T-helper 1 cell treated with Interleukin-12 subunit alpha and Interleukin-12 subunit beta and Interleukin-4 antibody, amounts not matched to agents 30 μg/mL and 1 μg/mL, for 36 hours (primary cell): ENCODE measurements at regions not wholly inside any gene's neighbourhood (a gene's known extent, or its start where the extent isn't known, plus 50 kb on each side); places are given as distances from the start of the nearest gene placed in this dataset.

Experiments used
- H3K27ac Mint-ChIP-seq: one replicate; pipeline ENCODE4 v1.8.0; 2021; ENCODE audit warnings: mild to moderate bottlenecking, mixed read lengths
- H3K27me3 Mint-ChIP-seq: one replicate; pipeline ENCODE4 v1.8.0; 2021; ENCODE audit warnings: low read depth, mixed read lengths
- H3K36me3 Mint-ChIP-seq: one replicate; pipeline ENCODE4 v1.8.0; 2021; ENCODE audit warnings: low read depth, mixed read lengths
- H3K4me1 Mint-ChIP-seq: one replicate; pipeline ENCODE4 v1.8.0; 2021; ENCODE audit warnings: low read depth, mixed read lengths
- H3K4me3 Mint-ChIP-seq: one replicate; pipeline ENCODE4 v1.8.0; 2021; ENCODE audit warnings: mild to moderate bottlenecking, moderate library complexity, mixed read lengths
- H3K9me3 Mint-ChIP-seq: one replicate; pipeline ENCODE4 v1.8.0; 2021; ENCODE audit warnings: mixed read lengths

DNA sequence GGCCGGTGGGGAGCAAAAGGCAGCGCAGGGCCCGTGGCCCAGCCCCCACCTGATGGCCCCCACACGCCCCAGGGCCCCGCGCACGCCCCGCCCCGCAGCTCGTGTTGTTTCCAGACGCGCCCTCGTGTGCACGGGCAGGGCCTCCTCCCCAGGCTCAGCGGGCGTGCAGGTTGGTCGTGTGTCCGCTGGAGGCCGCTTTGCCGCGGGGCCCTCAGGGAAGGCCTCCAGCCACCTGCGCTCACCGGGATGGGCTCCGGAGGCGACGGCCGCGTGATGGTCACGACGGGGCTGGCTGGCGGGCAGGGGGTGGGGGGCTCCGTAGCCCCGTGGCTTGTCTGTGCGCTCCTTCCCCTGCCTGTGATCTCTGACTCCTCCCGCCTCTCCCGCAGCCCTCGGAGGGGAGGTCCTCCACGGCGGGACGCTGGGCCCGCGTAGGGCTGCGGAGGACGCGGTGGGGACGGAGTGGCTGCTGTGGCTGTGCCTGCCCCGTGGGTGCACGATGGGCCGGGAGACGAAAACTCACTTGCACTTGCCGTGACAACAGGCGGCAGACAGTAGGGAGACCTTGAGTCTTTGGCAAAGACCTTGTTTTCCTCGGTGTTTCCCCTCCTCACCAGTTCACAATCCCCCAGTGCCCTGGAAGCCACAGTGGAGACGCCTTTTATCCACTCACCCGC is 67.1 kb downstream of the RTP5 start:
- H3K36me3 Mint-ChIP-seq: no peaks in the 10 kb centered on the region
- H3K27me3 Mint-ChIP-seq: no peaks in the 10 kb centered on the region
- H3K27ac Mint-ChIP-seq: no peak overlapping the region
- no peak overlapping the region for H3K4me3 Mint-ChIP-seq
- no peaks in the 10 kb centered on the region for H3K9me3 Mint-ChIP-seq
- H3K4me1 Mint-ChIP-seq: peaks cover 6% of the 10 kb centered on the region

GRCh38 chr2:241937297-241937696 is 67.8 kb downstream of the RTP5 start:
- no peaks in the 10 kb centered on the region for H3K36me3 Mint-ChIP-seq
- H3K9me3 Mint-ChIP-seq: no peaks in the 10 kb centered on the region
- H3K4me3 Mint-ChIP-seq: no peak overlapping the region
- H3K27ac Mint-ChIP-seq: no peak overlapping the region
- H3K27me3 Mint-ChIP-seq: no peaks in the 10 kb centered on the region
- H3K4me1 Mint-ChIP-seq: peaks cover 6% of the 10 kb centered on the region

DNA sequence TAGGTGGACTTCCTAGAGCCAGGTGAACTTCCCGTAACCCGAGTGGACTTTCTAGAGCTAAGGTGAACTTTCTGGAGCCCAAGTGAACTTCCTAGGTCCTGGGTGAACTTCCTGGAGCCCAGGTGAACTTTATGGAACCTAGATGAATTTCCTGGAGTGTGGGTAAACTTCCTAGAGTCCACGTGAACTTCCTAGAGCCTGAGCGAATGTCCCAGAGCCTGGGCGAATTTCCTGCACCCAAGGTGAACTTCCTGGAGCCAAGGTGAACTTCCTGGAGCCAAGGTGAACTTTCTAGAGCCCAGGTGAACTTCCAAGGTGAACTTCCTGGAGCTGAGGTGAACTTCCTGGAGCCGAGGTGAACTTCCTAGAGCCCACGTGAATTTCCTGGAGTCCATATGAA is 70.0 kb downstream of the RTP5 start:
- Mint-ChIP-seq H3K9me3 (no peaks in the 10 kb centered on the region), H3K36me3 (no peaks in the 10 kb centered on the region), H3K27ac (no peak overlapping the region), H3K4me1 (peaks cover 2% of the 10 kb centered on the region), H3K4me3 (no peak overlapping the region), H3K27me3 (no peaks in the 10 kb centered on the region)

DNA sequence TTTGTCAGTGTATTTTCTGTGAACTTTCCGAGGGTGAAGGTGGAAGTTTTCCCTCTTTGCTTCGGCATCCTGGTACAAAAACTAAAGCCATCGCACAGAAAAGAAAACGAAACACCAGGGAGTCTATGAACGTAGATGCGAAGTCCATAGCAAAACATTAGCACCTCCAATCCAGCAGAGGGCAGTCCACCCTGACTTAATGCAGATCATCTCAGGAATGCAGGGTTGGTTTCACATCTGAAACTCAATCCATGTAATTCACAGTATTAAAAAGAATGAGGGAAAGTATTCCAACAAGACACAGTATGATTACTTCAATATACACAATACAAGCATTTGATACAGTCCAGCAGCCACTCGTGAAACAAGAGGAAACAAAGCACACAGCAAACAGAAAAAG is 70.8 kb downstream of the RTP5 start:
- no peaks in the 10 kb centered on the region for H3K9me3 Mint-ChIP-seq
- peaks cover 2% of the 10 kb centered on the region for H3K4me1 Mint-ChIP-seq
- no peak overlapping the region for H3K4me3 Mint-ChIP-seq
- no peaks in the 10 kb centered on the region for H3K27me3 Mint-ChIP-seq
- no peak overlapping the region for H3K27ac Mint-ChIP-seq
- H3K36me3 Mint-ChIP-seq: no peaks in the 10 kb centered on the region

DNA sequence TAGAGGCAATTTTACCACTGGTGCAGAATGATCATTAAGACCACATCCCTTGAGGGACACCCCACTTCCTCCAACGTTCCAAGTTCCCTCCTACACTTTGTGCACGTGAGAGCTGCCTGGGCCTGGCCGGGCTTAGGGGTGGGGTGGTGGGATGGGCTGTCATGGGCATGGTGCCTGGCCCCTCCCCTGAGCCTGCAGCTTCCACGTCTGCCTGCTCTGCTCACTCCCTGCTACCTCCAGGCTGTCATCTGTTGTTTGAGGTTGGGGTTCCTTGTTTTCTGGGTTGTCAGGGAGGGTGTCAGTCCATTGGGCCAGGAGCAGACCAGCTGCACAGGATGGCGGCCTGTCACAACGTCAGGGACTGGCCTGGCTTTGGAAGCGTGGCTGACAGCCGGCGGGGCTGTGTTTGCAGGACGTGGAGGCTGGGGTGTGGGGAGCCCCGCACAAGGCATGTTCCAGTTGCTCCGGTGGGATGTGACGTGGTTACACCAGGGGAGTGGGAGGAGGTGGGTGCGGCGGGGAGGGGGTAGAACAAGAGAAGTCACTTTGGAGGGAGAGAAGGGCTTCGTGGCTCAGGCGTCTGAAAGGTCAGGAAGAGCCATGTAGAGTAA is 72.3 kb downstream of the RTP5 start:
- Mint-ChIP-seq H3K36me3 (no peaks in the 10 kb centered on the region), H3K27ac (no peak overlapping the region), H3K4me3 (no peak overlapping the region), H3K9me3 (no peaks in the 10 kb centered on the region), H3K27me3 (no peaks in the 10 kb centered on the region), H3K4me1 (peaks cover 2% of the 10 kb centered on the region)

DNA sequence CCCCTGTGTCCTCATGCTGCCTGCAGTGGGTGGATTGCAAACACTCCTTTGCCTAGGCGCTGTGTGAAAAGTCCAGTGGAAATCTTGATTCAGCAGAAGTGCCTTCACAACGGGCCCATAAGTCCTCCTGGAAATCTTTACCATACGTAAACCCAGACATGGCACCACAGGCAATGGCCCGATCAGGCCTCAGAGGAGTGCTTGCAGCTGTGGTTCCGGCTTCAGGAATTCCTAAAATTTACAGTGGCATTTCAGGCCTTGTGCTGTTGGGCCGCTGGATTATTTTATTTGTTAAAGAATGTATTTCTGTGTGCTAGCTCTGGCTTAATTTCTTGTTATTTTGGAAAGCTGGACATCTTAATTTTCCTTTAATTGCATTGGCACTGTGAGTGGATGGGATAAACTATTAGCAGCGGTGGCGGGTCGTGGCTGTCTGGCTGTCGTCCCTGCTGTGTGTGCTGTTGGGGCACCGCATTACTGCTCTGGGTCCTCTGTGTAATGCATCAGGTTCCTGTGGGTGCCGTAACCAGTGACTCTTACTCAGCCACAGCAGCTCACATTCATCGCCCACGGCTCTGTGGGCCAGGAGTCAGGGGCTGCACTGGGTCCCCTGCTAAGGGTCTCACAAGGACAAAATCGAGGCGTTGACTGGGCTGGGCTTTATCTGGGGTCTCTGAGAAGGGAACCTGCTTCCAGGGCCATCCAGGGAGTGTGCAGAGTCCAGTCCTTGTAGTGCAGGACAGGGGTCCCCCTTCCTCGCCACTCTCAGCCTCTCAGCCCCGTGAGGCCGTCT is 73.1 kb downstream of the RTP5 start:
- Mint-ChIP-seq H3K9me3 (no peaks in the 10 kb centered on the region), H3K4me1 (peaks cover 2% of the 10 kb centered on the region), H3K27ac (no peak overlapping the region), H3K36me3 (no peaks in the 10 kb centered on the region), H3K27me3 (no peaks in the 10 kb centered on the region), H3K4me3 (no peak overlapping the region)

DNA sequence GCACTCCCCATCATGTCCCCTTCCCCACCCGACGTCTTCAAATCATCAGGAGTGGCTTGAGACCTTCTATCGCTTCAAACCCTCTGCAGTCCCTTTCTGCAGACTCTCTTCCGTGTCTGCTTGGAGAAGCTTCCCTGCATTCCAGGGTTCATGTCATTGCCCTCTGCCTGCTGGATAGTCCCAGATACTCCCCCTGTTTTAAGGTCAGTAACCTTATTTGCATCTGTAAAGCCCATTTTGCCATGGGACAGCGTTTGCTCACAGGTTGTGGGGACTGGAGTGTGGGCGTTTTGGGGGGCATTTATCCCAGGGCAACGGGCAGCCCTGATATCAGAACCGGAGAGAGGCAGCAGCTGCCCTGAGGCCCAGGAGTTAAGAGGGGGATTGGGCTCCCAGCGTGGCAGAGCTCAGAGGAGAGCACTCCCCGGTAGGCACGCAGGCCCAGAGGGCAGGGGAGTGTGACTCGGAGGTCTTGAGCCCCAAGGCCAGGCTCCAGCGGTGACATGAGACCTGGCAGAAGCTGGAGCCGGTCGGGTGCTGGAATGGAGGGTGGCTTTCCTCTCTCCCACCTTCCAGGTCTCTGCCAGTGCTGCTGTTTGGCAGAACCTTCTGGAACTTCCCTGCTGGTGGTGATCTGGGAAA is 73.8 kb downstream of the RTP5 start:
- Mint-ChIP-seq H3K27ac (no peak overlapping the region), H3K4me1 (peaks cover 2% of the 10 kb centered on the region), H3K9me3 (no peaks in the 10 kb centered on the region), H3K4me3 (no peak overlapping the region), H3K27me3 (no peaks in the 10 kb centered on the region), H3K36me3 (no peaks in the 10 kb centered on the region)

DNA sequence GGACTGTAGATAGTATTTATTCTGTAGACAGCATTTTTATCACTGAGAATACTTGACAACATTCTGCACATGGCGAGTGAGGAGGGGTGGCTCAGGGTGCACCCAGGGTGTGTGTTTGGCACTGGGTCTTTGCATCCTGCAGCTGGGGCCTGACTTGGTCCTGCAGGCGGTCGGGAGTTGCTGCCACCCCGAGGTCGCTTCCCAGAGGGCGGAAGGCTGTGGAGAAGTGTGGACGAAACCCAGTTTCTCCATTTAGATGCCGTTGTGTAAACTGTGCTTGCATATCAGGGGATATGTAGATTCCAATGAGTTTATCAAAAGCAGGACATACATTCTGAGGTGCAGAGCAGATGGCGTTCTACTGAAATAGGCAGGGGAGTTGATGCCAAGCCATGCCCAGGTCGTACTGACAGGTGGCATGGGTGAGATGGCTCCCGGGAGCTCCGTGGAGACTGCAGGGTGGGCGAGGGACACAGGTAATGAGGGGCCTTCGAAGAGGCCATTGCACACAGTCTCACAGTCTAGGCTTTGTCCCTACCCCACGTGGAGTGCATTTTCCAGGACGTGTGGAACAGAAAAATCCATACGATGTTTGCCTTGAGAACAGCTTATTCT is 74.5 kb downstream of the RTP5 start:
- H3K9me3 Mint-ChIP-seq: no peaks in the 10 kb centered on the region
- no peaks in the 10 kb centered on the region for H3K27me3 Mint-ChIP-seq
- no peaks in the 10 kb centered on the region for H3K36me3 Mint-ChIP-seq
- no peak overlapping the region for H3K27ac Mint-ChIP-seq
- H3K4me1 Mint-ChIP-seq: no peaks in the 10 kb centered on the region
- H3K4me3 Mint-ChIP-seq: no peak overlapping the region

DNA sequence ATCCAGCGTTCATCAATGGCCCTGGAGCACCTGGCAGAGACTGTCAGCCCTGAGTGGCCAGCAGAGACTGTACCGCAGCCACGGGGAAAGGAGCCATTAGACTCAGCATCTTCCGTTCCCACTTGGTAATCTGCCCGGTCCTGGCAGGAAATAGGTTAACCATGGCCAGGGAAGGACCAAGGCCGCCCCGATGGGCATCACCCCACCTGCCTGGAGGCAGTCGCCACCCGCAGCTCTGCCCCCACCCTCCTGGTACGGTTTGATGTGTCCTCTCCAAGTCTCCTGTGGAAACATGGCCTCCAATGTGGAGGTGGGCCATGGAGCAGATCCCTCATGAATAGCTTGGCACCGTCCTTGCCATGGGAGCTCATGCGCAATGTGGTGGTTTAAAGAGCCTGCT is 75.3 kb downstream of the RTP5 start:
- Mint-ChIP-seq H3K4me1 (no peaks in the 10 kb centered on the region), H3K4me3 (no peak overlapping the region), H3K27me3 (no peaks in the 10 kb centered on the region), H3K27ac (no peak overlapping the region), H3K9me3 (no peaks in the 10 kb centered on the region), H3K36me3 (no peaks in the 10 kb centered on the region)

- Mint-ChIP-seq H3K27me3 (no peaks in the 10 kb centered on the region), H3K4me3 (no peak overlapping the region), H3K4me1 (no peaks in the 10 kb centered on the region), H3K27ac (no peak overlapping the region), H3K9me3 (no peaks in the 10 kb centered on the region), H3K36me3 (no peaks in the 10 kb centered on the region)
These were observed 75.8 kb downstream of the RTP5 start for GRCh38 chr2:241945311-241945710.

DNA sequence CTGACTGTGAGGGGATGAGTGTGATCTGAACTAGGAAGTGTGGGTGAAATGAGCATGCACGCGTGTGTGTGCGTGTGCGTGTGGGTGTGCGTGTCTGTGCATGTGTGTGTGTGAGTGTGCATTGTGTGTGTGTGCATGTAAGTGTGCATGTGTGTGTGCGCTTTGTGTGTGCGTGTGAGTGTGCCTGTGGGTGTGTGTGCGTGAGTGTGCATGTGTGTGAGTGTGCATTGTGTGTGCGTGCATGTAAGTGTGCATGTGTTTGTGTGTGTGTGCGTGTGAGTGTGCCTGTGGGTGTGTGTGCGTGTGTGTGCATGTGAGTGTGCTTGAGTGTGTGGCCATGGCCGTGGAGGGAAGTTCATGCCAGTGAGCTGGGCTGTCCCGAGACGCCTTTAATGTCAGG is 76.3 kb downstream of the RTP5 start:
- no peaks in the 10 kb centered on the region for H3K27me3 Mint-ChIP-seq
- no peaks in the 10 kb centered on the region for H3K4me1 Mint-ChIP-seq
- peak overlapping the region; percentile 13 for H3K27ac Mint-ChIP-seq
- no peaks in the 10 kb centered on the region for H3K9me3 Mint-ChIP-seq
- no peaks in the 10 kb centered on the region for H3K36me3 Mint-ChIP-seq
- no peak overlapping the region for H3K4me3 Mint-ChIP-seq

DNA sequence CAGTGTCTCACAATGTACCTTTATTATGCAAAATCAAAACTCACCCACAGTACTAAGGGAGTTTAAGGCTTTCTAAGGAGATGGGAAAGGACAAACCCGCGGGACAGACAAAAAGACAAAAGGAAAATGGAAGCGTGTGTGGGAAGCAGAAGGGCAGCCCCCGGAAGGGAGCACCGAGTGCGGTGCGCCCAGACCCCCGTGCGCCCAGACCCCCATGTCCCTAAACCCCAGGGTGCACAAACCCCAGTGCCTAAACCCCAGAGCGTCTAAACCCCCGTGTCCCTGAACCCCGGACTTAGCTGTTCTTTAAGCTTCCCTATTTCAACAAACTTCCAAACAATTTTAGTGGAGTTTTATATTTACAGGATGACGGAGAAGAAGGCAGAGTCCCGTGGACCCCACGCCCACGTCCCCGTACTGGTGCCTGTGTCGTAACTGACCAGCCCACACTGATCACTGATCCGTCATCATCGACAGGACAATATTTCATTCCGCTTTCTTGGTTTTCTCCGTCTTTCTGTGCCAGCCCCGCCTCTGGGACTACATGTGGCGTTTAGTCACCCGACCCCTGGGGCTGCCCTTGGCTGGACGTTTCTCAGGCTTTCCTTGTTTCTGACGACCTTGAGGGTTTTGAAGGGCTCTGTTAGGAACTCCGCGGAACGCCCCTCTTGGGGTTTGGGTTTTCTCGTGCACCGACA is 76.9 kb downstream of the RTP5 start:
- no peak overlapping the region for H3K27ac Mint-ChIP-seq
- H3K4me3 Mint-ChIP-seq: no peak overlapping the region
- no peaks in the 10 kb centered on the region for H3K36me3 Mint-ChIP-seq
- H3K4me1 Mint-ChIP-seq: no peaks in the 10 kb centered on the region
- no peaks in the 10 kb centered on the region for H3K9me3 Mint-ChIP-seq
- H3K27me3 Mint-ChIP-seq: no peaks in the 10 kb centered on the region

- no peaks in the 10 kb centered on the region for H3K4me1 Mint-ChIP-seq
- H3K9me3 Mint-ChIP-seq: no peaks in the 10 kb centered on the region
- H3K27me3 Mint-ChIP-seq: no peaks in the 10 kb centered on the region
- H3K36me3 Mint-ChIP-seq: no peaks in the 10 kb centered on the region
- no peak overlapping the region for H3K27ac Mint-ChIP-seq
- H3K4me3 Mint-ChIP-seq: no peak overlapping the region
These were observed 77.4 kb downstream of the RTP5 start for GRCh38 chr2:241947004-241947350.

DNA sequence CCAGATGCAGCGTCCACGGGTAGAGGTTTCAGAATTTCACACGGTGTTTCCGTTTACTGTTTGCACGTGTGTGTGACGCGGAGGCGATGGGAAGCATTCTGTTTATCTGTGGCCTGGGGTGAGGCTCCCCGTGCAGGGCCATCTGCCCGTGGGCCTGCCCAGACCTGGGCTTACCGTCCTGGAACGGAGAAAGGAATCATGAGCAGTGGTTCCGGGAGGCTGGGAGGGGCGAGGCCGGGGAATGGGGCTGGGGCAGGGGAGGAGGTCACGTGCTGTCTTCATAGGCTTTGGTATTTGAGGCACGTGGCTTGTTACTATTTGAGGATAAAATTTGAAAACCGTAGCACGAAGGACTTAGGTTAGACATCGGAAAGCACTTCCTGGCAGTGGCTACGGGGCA is 77.9 kb downstream of the RTP5 start:
- no peak overlapping the region for H3K4me3 Mint-ChIP-seq
- H3K27ac Mint-ChIP-seq: no peak overlapping the region
- no peaks in the 10 kb centered on the region for H3K4me1 Mint-ChIP-seq
- no peaks in the 10 kb centered on the region for H3K9me3 Mint-ChIP-seq
- H3K36me3 Mint-ChIP-seq: no peaks in the 10 kb centered on the region
- no peaks in the 10 kb centered on the region for H3K27me3 Mint-ChIP-seq
